ENCODE measurements at regions not wholly inside any gene's neighbourhood (a gene's known extent, or its start where the extent isn't known, plus 50 kb on each side); places are given as distances from the start of the nearest gene placed in this dataset.

DNA sequence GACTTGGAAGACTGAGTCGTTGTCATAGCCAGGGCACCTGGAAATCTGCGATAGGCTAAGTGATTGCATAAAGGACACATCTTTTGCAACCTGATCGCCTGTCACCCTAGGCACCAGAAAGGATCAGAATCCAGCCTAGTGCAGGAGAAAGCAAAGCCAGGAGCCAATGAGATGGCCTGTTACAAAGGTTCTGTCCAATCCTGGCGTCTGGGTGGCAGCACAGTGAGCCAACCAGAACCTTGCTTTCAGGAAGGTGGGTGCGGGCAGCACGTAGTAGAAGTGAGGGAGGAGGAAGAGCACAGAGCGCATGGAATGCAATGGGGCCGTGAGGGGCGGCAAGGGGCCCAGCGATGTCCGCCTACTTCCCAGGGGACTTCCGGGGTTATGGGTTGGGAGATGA lies 120.4 kb upstream of the GGTLC1 start:
- Histone ChIP-seq H3K36me3 (ENCODE audit: insufficient read depth, low read length, poor library complexity, severe bottlenecking) (no peaks in the 10 kb centered on the region), H3K4me3 (ENCODE audit: low read depth, low read length, poor library complexity, severe bottlenecking) (no peak overlapping the region), H3K27ac (ENCODE audit: low read depth, low read length, poor library complexity, severe bottlenecking) (no peak overlapping the region), H3K4me1 (ENCODE audit: insufficient read depth, low read length, poor library complexity, severe bottlenecking) (no peaks in the 10 kb centered on the region), H3K27me3 (replicated peaks; ENCODE audit: insufficient read depth, low read depth, low read length, poor library complexity) (peaks cover 3% of the 10 kb centered on the region), H3K9me3 (ENCODE audit: low read depth, low read length, poor library complexity, severe bottlenecking) (no peaks in the 10 kb centered on the region)
- TF ChIP-seq, protein P1, sequence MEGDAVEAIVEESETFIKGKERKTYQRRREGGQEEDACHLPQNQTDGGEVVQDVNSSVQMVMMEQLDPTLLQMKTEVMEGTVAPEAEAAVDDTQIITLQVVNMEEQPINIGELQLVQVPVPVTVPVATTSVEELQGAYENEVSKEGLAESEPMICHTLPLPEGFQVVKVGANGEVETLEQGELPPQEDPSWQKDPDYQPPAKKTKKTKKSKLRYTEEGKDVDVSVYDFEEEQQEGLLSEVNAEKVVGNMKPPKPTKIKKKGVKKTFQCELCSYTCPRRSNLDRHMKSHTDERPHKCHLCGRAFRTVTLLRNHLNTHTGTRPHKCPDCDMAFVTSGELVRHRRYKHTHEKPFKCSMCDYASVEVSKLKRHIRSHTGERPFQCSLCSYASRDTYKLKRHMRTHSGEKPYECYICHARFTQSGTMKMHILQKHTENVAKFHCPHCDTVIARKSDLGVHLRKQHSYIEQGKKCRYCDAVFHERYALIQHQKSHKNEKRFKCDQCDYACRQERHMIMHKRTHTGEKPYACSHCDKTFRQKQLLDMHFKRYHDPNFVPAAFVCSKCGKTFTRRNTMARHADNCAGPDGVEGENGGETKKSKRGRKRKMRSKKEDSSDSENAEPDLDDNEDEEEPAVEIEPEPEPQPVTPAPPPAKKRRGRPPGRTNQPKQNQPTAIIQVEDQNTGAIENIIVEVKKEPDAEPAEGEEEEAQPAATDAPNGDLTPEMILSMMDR (conservative IDR thresholded peaks at IDR 0.05; ENCODE audit: low read depth, low read length) = no peak
- no peak for TF ChIP-seq EZH2 (IDR thresholded peaks at IDR 0.05; ENCODE audit: borderline replicate concordance, low read depth, low read length, poor library complexity, severe bottlenecking)
- ChIA-PET CTCF (interaction anchor here (0.6 kb wide), 1 partner anchor 37 kb away, joined by 3 read pairs; no protein-coding TSS in a partner anchor), POLR2A (ENCODE audit: low non-redundant PET) (no interaction called here)
- intact Hi-C loops (cut with micrococcal nuclease; ENCODE audit: unreplicated experiment) = no loop called here
- no peak for DNase-seq (ENCODE audit: low spot score)
- no TSS peak for BruUV-seq (replicated peaks)

DNA sequence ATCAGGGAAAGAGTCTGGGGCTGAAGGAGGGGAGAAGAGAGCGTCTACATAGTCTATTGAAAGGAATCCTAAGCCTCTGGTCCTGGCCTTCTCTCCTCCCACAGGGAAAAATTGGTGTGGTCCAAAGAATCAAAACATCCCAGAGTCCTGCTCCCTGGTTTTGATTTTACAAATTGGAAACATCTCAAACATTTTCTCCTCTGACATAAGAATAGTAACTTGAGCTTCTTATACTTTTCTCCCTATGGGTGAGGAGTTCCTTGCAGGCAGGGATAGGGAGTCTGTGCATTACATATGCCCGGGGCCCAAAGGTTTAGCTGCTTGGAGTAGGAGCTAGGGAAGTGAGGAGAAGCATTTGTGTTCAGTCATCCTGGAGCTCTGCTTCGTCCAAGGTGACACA lies 120.0 kb upstream of the GGTLC1 start:
- peaks cover 3% of the 10 kb centered on the region for H3K27me3 ChIP-seq (replicated peaks; ENCODE audit: insufficient read depth, low read depth, low read length, poor library complexity)
- ChIA-PET POLR2A (ENCODE audit: low non-redundant PET) (no interaction called here), CTCF (no interaction called here)
- DNase-seq (ENCODE audit: low spot score) = no peak
- H3K27ac ChIP-seq (ENCODE audit: low read depth, low read length, poor library complexity, severe bottlenecking) = no peak overlapping the region
- no TSS peak for BruUV-seq (replicated peaks)
- H3K4me3 ChIP-seq (ENCODE audit: low read depth, low read length, poor library complexity, severe bottlenecking) = no peak overlapping the region
- no peaks in the 10 kb centered on the region for H3K9me3 ChIP-seq (ENCODE audit: low read depth, low read length, poor library complexity, severe bottlenecking)
- H3K4me1 ChIP-seq (ENCODE audit: insufficient read depth, low read length, poor library complexity, severe bottlenecking) = no peaks in the 10 kb centered on the region
- TF ChIP-seq, protein P1 (conservative IDR thresholded peaks at IDR 0.05; ENCODE audit: low read depth, low read length) = no peak
- TF ChIP-seq EZH2 (IDR thresholded peaks at IDR 0.05; ENCODE audit: borderline replicate concordance, low read depth, low read length, poor library complexity, severe bottlenecking) = no peak
- no peaks in the 10 kb centered on the region for H3K36me3 ChIP-seq (ENCODE audit: insufficient read depth, low read length, poor library complexity, severe bottlenecking)
- intact Hi-C loops (cut with micrococcal nuclease; ENCODE audit: unreplicated experiment) = no loop called here

DNA sequence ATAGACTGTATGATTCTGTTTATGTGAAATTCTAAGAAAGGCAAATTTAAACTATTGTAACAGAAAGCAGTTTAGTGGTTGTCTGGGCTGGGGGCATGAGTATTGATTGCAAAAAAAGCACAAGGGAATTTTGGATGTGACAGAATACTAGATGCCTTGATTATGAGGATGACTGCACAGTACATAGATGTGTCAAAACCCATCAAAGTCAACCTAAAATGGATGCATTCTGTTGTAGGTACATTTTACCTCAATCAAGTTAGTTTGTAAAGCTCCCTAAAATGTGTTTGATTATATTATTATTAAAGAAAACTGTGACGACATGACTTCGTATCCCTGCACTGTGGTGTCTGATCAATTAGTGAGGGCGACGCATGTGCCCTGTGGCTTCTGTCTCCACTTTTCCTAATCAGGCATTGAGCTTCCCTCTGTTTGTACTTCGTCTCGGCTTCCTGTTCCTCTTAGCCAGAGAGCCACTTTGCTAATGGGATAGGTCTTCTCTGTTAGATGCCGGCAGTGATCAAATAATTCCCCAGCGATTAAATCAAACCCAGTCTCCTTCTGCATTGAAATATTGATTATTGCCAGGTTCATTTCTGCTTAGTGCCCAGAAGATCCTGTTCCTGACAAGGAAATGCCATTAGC lies 118.3 kb upstream of the GGTLC1 start:
- ChIA-PET CTCF (no interaction called here), POLR2A (ENCODE audit: low non-redundant PET) (no interaction called here)
- Histone ChIP-seq H3K9me3 (ENCODE audit: low read depth, low read length, poor library complexity, severe bottlenecking) (no peaks in the 10 kb centered on the region), H3K27ac (ENCODE audit: low read depth, low read length, poor library complexity, severe bottlenecking) (no peak overlapping the region), H3K4me1 (ENCODE audit: insufficient read depth, low read length, poor library complexity, severe bottlenecking) (no peaks in the 10 kb centered on the region), H3K27me3 (replicated peaks; ENCODE audit: insufficient read depth, low read depth, low read length, poor library complexity) (peaks cover 3% of the 10 kb centered on the region), H3K36me3 (ENCODE audit: insufficient read depth, low read length, poor library complexity, severe bottlenecking) (no peaks in the 10 kb centered on the region), H3K4me3 (ENCODE audit: low read depth, low read length, poor library complexity, severe bottlenecking) (no peak overlapping the region)
- DNase-seq (ENCODE audit: low spot score) = no peak
- TF ChIP-seq EZH2 (IDR thresholded peaks at IDR 0.05; ENCODE audit: borderline replicate concordance, low read depth, low read length, poor library complexity, severe bottlenecking) = no peak
- TF ChIP-seq, protein P1 (conservative IDR thresholded peaks at IDR 0.05; ENCODE audit: low read depth, low read length) = no peak
- intact Hi-C loops (cut with micrococcal nuclease; ENCODE audit: unreplicated experiment) = no loop called here
- BruUV-seq (replicated peaks) = no TSS peak

Measured in A673 (cell line).